BLaER1 treated with 17β-estradiol and CSF1 and Interleukin-3, amounts not matched to agents 10 nM and 100 nM (cell line): ENCODE measurements at regions not wholly inside any gene's neighbourhood (a gene's known extent, or its start where the extent isn't known, plus 50 kb on each side); places are given as distances from the start of the nearest gene placed in this dataset.
A peak's percentile ranks its signal among the peaks of the same experiment; 100 is the strongest.

Experiments used
- H3K27ac ChIP-seq, 11 experiments: shearing (Covaris generic); formaldehyde crosslinking; 2 replicates each; pipeline ENCODE4 v1.8.1; 2022
- H3K27me3 ChIP-seq, 11 experiments: shearing (Covaris generic); formaldehyde crosslinking; 2 replicates each; pipeline ENCODE4 v1.8.1; 2022
- H3K36me3 ChIP-seq, 11 experiments: shearing (Covaris generic); formaldehyde crosslinking; 2 replicates each; pipeline ENCODE4 v1.8.1; 2022
- H3K4me1 ChIP-seq, 10 experiments: shearing (Covaris generic); formaldehyde crosslinking; 2 replicates each; pipeline ENCODE4 v1.8.1; 2022
- H3K4me2 ChIP-seq, 11 experiments: shearing (Covaris generic); formaldehyde crosslinking; 2 replicates each; pipeline ENCODE4 v1.8.1; 2022
- H3K4me3 ChIP-seq, 10 experiments: shearing (Covaris generic); formaldehyde crosslinking; 2 replicates each; pipeline ENCODE4 v1.8.1; 2022
- H3K9ac ChIP-seq, 11 experiments: shearing (Covaris generic); formaldehyde crosslinking; 2 replicates each; pipeline ENCODE4 v1.8.1; 2022
- H3K9me3 ChIP-seq, 11 experiments: shearing (Covaris generic); formaldehyde crosslinking; replicated peaks in 1 of 11; 2 replicates each; pipeline ENCODE4 v1.8.1; 2022
- H4K20me1 ChIP-seq, 11 experiments: shearing (Covaris generic); formaldehyde crosslinking; 2 replicates each; pipeline ENCODE4 v1.8.1; 2022
- Cebpa-rat ChIP-seq, 11 experiments: shearing (Covaris generic); IDR thresholded peaks; 2 replicates each; pipeline ENCODE4 v1.8.1; 2022

DNA sequence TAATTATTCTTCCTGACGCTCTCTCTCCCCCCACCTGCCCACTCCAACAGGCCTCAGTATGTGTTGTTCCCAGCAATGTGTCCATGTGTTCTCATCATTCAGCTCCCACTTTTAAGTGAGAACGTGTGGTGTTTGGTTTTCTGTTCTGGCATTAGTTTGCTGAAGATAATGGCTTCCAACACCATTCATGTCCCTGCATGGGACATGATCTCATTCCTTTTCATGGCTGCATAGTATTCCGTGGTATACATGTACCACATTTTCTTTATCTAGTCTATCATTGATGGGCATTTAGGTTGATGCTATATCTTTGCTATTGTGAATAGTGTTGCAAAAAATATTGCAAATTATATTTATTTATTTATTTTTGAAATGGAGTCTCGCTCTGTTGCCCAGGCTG is 258.0 kb downstream of the TFAP2A start:
- Histone ChIP-seq H3K4me1 (no peaks in the 10 kb centered on the region), H3K9ac (no peak overlapping the region), H3K9me3 (peaks cover 0 to 8% (median 3%) of the 10 kb centered on the region in 11 experiments; a peak in 2 of 22 replicates), H3K4me2 (no peak overlapping the region), H3K4me3 (no peak overlapping the region), H3K36me3 (no peaks in the 10 kb centered on the region), H3K27ac (no peak overlapping the region), H3K27me3 (no peaks in the 10 kb centered on the region), H4K20me1 (no peaks in the 10 kb centered on the region)
- TF ChIP-seq Cebpa-rat (IDR thresholded peaks at IDR 0.05): no peak

DNA sequence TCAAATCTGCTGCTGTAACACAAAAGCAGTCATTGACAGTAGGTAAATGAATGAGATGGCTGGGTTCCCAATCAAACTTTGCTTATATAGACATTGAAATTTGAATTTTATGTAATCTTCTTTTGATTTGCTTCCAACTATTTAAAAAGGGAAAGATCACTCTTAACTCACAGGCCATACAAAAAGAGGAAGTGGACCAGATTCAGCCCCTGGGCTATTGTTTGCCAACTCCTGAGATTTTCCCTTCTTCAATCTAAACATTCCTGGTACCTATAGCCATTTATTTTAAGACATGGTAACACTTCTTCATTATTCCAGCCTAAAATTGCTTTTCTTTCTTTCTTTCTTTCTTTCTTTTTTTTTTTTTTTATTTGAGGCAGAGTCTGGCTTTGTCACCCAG is 260.6 kb downstream of the TFAP2A start:
- H3K9ac ChIP-seq: no peak overlapping the region
- no peak overlapping the region for H3K4me2 ChIP-seq
- no peaks in the 10 kb centered on the region for H3K27me3 ChIP-seq
- no peaks in the 10 kb centered on the region for H4K20me1 ChIP-seq
- H3K36me3 ChIP-seq: no peaks in the 10 kb centered on the region
- H3K4me3 ChIP-seq: no peak overlapping the region
- H3K27ac ChIP-seq: no peak overlapping the region
- TF ChIP-seq Cebpa-rat (IDR thresholded peaks at IDR 0.05): no peak
- peaks cover 0 to 8% (median 3%) of the 10 kb centered on the region in 11 experiments; a peak in 2 of 22 replicates for H3K9me3 ChIP-seq
- no peaks in the 10 kb centered on the region for H3K4me1 ChIP-seq

DNA sequence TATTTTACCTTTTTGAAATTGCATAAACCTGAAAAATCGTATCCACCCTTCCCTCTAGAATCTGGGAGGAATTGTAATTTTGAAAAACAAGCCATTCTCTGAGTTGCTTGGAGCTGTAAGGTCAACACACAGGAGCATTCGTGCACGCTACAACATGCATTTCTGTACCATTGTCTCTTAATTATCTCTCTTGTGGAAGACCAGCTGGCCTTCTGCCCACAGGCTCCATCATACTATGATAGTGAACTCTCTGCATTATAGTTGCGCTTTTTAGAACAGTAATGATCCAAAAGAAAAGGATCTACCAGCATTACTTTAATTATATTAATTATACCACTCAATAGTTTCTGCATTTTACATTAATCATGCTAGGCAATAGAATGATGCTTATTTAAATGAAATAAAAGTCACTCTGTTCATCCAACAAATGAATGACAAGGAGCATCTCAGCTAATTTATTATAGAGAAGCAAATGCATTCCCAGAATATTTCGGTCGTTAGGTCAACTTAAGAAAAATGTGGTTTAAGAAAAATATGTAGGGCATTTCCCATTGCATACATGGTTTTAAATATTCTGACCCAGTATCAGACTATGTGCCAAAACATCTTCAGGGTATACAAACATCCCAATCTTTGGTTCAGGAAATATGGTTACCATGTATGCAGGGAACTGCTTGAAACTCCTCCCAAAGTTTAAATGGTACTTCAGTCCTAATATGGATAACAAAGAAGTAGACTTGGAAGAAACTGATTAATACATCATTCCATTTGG is 263.5 kb downstream of the TFAP2A start:
- H3K9ac ChIP-seq: no peak overlapping the region
- H3K4me1 ChIP-seq: 0 out of 20 replicates have a peak, but pooled peaks cover 0 to 5% (median 0%) of the 10 kb centered on the region in 10 experiments
- H3K27me3 ChIP-seq: no peaks in the 10 kb centered on the region
- TF ChIP-seq Cebpa-rat (IDR thresholded peaks at IDR 0.05): no peak
- no peaks in the 10 kb centered on the region for H3K9me3 ChIP-seq
- H3K4me3 ChIP-seq: no peak overlapping the region
- H4K20me1 ChIP-seq: no peaks in the 10 kb centered on the region
- no peak overlapping the region for H3K4me2 ChIP-seq
- H3K36me3 ChIP-seq: no peaks in the 10 kb centered on the region
- H3K27ac ChIP-seq: no peak overlapping the region

DNA sequence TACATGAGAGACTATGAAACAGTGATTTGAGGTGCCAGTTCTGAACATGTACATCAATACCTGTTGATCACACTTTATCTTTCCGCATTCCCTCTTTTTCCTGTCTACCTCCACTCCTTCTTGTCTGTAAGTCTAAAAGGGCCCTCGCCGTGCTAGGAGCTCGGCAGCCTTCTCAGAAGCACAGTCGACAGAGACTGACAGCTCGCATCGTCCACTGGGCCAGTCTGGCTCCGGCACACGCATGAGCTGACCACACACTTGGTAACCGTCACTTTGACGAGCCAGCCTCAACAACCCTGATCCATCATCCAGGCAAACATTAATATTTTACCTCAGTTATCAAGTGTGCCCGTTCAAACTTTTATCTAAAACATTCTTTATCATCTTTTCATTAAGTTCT is 265.3 kb downstream of the TFAP2A start:
- H3K27ac ChIP-seq: no peak overlapping the region
- no peak overlapping the region for H3K9ac ChIP-seq
- H3K4me2 ChIP-seq: no peak overlapping the region
- 0 out of 20 replicates have a peak, but pooled peaks cover 0 to 5% (median 0%) of the 10 kb centered on the region in 10 experiments for H3K4me1 ChIP-seq
- H3K9me3 ChIP-seq: no peaks in the 10 kb centered on the region
- no peak for TF ChIP-seq Cebpa-rat (IDR thresholded peaks at IDR 0.05)
- no peaks in the 10 kb centered on the region for H4K20me1 ChIP-seq
- H3K36me3 ChIP-seq: no peaks in the 10 kb centered on the region
- no peak overlapping the region for H3K4me3 ChIP-seq
- H3K27me3 ChIP-seq: no peaks in the 10 kb centered on the region

DNA sequence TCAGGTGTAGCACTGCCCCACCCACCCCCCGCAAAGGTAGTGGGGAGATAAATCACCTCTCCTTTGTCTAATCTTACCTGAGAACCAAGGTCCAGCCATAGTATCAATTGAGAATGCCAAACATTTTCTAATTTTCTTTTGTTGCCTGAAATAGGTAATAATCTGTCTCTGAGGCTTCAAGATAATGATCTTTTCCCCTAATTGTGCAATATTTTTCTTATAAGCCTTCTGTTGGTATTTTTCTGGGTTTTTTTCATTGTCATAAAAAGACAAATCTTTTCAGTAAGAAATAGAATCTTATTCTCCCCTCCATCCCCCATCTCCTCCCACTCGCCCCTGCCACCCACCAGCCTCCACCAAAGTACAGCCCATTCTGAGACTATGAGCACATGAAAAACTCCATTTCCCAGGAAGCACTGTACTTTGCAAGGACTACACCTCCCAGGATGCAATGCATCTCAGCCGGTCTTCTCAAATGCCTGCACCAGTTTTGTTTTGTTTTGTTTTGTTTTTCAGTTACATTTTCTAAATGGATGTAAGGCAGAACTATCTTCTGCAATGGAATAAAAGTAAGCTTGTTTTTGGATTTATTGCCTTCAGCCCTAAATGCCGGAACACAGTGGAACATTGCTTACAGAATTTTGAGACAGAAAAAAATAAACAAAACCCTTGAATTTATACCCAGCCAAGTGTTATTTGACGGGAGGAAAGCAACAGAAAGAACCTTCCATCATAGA is 268.0 kb downstream of the TFAP2A start:
- no peaks in the 10 kb centered on the region for H3K27me3 ChIP-seq
- H3K4me2 ChIP-seq: peak overlapping the region in 10 of 11 experiments; percentile 5 to 67 (median 37); a peak in 14 of 22 replicates
- H3K36me3 ChIP-seq: no peaks in the 10 kb centered on the region
- peak overlapping the region in 2 of 11 experiments; percentile 34 to 43; a peak in 1 of 22 replicates for H3K9ac ChIP-seq
- H3K4me1 ChIP-seq: 0 out of 20 replicates have a peak, but pooled peaks cover 0 to 5% (median 0%) of the 10 kb centered on the region in 10 experiments
- H3K9me3 ChIP-seq: no peaks in the 10 kb centered on the region
- no peaks in the 10 kb centered on the region for H4K20me1 ChIP-seq
- H3K4me3 ChIP-seq: peak overlapping the region in 2 of 10 experiments; percentile 11 to 33; a peak in 5 of 20 replicates
- TF ChIP-seq Cebpa-rat (IDR thresholded peaks at IDR 0.05): no peak
- H3K27ac ChIP-seq: peak overlapping the region in 6 of 11 experiments; percentile 19 to 58 (median 38); a peak in 8 of 22 replicates

DNA sequence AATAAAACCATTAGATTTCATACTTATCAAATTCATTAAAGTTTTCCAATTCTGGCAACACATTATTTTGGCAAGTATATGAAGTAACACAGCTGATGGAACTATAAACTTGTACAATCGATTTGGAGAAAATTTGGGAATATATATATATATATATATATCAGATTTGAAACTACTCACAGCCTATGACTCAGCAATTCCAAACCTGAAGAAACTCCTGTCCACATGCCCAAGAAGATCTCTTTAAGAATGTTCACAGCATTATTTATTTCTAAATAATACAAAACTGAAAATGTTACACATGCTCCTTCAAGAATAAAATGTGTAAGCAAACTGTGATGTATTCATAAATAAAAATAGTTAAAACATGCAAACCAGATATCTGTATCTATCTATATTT is 270.1 kb downstream of the TFAP2A start:
- Histone ChIP-seq H3K4me2 (no peak overlapping the region), H4K20me1 (no peaks in the 10 kb centered on the region), H3K27me3 (no peaks in the 10 kb centered on the region), H3K4me3 (no peak overlapping the region), H3K4me1 (0 out of 20 replicates have a peak, but pooled peaks cover 0 to 5% (median 0%) of the 10 kb centered on the region in 10 experiments), H3K9ac (no peak overlapping the region), H3K9me3 (no peaks in the 10 kb centered on the region), H3K27ac (no peak overlapping the region), H3K36me3 (no peaks in the 10 kb centered on the region)
- TF ChIP-seq Cebpa-rat (IDR thresholded peaks at IDR 0.05): no peak

DNA sequence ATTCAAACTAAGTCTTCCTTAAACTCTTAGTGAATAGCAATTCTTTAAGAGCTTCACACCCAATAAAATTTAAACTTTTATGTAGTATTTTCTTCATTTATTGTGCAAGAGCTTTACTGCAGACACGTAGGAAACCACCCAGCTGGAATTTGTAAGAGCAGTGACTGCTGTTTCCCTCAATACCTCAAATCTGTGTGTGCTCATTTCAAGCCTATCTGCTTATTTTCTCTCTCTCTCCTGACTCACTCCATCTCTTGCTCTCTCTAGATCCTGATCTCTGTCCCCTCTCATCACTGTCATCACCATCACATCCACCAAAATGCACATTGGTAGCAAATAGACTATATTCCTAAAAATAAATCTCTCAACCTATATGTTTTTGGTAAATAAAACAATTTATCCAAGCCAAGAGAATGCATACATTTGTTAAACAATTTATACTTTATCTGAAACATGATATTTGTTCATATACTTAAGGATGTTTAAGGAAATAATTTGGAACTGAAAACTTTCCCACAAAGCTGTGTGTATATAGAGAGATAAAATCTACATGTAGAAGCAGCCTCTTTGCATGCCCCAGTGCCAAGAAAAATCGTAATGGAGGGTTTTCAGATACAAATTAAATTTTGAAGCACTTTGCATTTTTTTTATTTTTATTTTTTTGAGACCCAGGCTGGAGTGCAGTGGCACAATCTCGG is 273.0 kb downstream of the TFAP2A start:
- H3K9me3 ChIP-seq: no peaks in the 10 kb centered on the region
- no peaks in the 10 kb centered on the region for H3K27me3 ChIP-seq
- peaks cover 0 to 11% (median 0%) of the 10 kb centered on the region in 10 experiments; a peak in 6 of 20 replicates for H3K4me1 ChIP-seq
- H3K9ac ChIP-seq: no peak overlapping the region
- no peak for TF ChIP-seq Cebpa-rat (IDR thresholded peaks at IDR 0.05)
- H3K4me3 ChIP-seq: no peak overlapping the region
- no peaks in the 10 kb centered on the region for H3K36me3 ChIP-seq
- no peaks in the 10 kb centered on the region for H4K20me1 ChIP-seq
- no peak overlapping the region for H3K4me2 ChIP-seq
- H3K27ac ChIP-seq: no peak overlapping the region

DNA sequence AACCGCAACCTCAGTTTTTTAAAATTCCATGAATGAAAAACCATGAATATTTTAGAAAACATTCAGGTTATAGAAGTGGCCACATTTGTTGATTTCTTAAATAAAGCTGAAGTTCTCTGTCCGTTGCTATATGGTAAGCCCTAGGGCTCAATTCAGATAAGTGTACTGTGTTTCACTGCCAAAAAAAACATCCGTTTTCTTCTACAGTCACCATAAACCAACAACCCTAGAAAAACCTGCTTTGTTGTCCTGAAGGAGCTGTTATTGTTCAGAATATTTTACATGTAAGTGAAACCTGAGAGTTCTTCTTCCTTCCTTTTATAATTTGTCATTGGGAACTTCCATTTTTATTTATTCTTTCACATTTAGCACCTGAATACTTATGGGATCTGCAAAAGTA is 274.1 kb downstream of the TFAP2A start:
- no peak overlapping the region for H3K4me2 ChIP-seq
- H3K27ac ChIP-seq: no peak overlapping the region
- no peaks in the 10 kb centered on the region for H3K27me3 ChIP-seq
- no peaks in the 10 kb centered on the region for H3K9me3 ChIP-seq
- no peak overlapping the region for H3K4me3 ChIP-seq
- H3K4me1 ChIP-seq: peaks cover 0 to 11% (median 0%) of the 10 kb centered on the region in 10 experiments; a peak in 6 of 20 replicates
- no peaks in the 10 kb centered on the region for H4K20me1 ChIP-seq
- no peaks in the 10 kb centered on the region for H3K36me3 ChIP-seq
- no peak overlapping the region for H3K9ac ChIP-seq
- no peak for TF ChIP-seq Cebpa-rat (IDR thresholded peaks at IDR 0.05)

DNA sequence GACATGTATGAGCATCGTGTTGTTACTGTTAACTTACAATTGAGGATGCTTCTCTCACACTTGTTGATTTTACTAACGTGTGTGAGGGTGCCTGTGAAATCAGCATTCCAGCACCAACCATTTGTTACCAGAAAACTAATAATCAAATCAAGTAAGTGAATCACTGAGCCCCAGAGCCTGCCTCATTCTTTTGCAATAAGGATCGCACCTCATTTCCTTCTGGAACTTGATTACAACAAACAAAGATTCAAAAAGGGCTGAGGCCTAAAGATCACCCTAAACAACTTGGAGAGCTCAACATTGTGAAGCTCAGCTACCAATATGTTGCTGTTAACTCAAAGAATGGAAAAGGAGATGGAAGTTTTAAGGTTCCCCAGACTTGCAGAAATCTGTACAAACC is 274.7 kb downstream of the TFAP2A start:
- TF ChIP-seq Cebpa-rat (IDR thresholded peaks at IDR 0.05): no peak

More for the DNA sequence above, 274.7 kb downstream of the TFAP2A start:
- H3K36me3 ChIP-seq: no peaks in the 10 kb centered on the region
- no peaks in the 10 kb centered on the region for H3K27me3 ChIP-seq
- no peak overlapping the region for H3K9ac ChIP-seq
- no peak overlapping the region for H3K4me2 ChIP-seq
- peaks cover 0 to 11% (median 0%) of the 10 kb centered on the region in 10 experiments; a peak in 6 of 20 replicates for H3K4me1 ChIP-seq
- no peak overlapping the region for H3K27ac ChIP-seq
- H3K4me3 ChIP-seq: no peak overlapping the region
- no peaks in the 10 kb centered on the region for H4K20me1 ChIP-seq
- no peaks in the 10 kb centered on the region for H3K9me3 ChIP-seq
